ENCODE measurements at regions not wholly inside any gene's neighbourhood (a gene's known extent, or its start where the extent isn't known, plus 50 kb on each side); places are given as distances from the start of the nearest gene placed in this dataset.

GRCh38 chr19:13556552-13556951, 50.3 kb upstream of the CACNA1A start:
- TF ChIP-seq, protein P1, sequence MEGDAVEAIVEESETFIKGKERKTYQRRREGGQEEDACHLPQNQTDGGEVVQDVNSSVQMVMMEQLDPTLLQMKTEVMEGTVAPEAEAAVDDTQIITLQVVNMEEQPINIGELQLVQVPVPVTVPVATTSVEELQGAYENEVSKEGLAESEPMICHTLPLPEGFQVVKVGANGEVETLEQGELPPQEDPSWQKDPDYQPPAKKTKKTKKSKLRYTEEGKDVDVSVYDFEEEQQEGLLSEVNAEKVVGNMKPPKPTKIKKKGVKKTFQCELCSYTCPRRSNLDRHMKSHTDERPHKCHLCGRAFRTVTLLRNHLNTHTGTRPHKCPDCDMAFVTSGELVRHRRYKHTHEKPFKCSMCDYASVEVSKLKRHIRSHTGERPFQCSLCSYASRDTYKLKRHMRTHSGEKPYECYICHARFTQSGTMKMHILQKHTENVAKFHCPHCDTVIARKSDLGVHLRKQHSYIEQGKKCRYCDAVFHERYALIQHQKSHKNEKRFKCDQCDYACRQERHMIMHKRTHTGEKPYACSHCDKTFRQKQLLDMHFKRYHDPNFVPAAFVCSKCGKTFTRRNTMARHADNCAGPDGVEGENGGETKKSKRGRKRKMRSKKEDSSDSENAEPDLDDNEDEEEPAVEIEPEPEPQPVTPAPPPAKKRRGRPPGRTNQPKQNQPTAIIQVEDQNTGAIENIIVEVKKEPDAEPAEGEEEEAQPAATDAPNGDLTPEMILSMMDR (IDR thresholded peaks at IDR 0.05; ENCODE audit: borderline replicate concordance, extremely low read depth, low read length, poor library complexity, severe bottlenecking): no peak
- no peak for TF ChIP-seq EZH2 (IDR thresholded peaks at IDR 0.05; ENCODE audit: borderline replicate concordance, low read depth, low read length, severe bottlenecking)
